Ovary (tissue), 3 donors: ENCODE measurements at regions not wholly inside any gene's neighbourhood (a gene's known extent, or its start where the extent isn't known, plus 50 kb on each side); places are given as distances from the start of the nearest gene placed in this dataset.

Experiments used
- CTCF ChIP-seq, 3 donors: fragments of 450-650 bp in 2 of 3; fragments of 200-600 bp in 1 of 3; IDR thresholded peaks; one replicate each; pipeline versions ENCODE4 v1.5.1 to v1.8.0; 2016 to 2022; ENCODE audit warnings: antibody characterized with exemption in 3 of 3, mild to moderate bottlenecking in 1 of 3
- POLR2A ChIP-seq: fragments of 450-650 bp; IDR thresholded peaks from one replicate; pipeline ENCODE4 v1.6.1; 2017; ENCODE audit warnings: antibody characterized with exemption, mild to moderate bottlenecking, moderate library complexity
- donor health status: DM: no; HTN: no; CAD: no.

DNA sequence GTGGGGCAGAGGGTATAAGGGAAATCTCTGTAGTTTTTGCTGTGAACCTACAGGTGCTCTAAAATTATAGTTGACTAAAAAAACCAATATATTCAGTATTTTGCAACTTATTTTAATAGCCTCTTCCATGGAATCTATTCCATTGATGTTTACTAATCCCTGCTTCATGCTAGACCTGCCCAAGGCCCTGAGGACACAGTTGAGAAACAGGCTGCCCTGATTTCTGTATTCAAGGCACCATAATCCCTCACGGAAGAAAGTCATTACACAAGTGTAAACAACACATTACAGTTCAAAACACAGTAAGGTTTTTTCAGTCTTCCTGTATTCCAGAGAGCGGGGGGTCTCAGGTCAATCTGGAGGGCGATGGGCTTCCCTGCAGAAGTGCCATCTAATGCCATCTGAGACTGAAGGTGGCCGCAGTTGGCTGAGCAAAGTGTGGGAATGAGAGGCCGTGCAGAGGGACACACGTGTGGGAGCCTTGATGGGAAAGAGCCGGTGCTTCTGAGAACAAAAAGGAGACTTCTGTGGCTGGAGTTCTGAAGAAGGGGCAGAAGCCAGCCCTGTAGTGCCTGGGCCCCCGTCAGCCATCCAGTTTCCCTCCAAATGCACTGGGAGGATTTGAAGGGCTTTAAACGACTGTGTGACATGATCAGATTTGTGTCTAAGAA lies 146.9 kb downstream of the PTPN20 start:
- TF ChIP-seq CTCF (IDR thresholded peaks at IDR 0.05) (no peak), POLR2A (no peak)
